Activated CD4-positive, CD25-positive, alpha-beta regulatory T cell treated with anti-CD3 and anti-CD28 coated beads, Interleukin-2, amount 50 U/mL, for 72 hours (primary cell): ENCODE measurements at regions not wholly inside any gene's neighbourhood (a gene's known extent, or its start where the extent isn't known, plus 50 kb on each side); places are given as distances from the start of the nearest gene placed in this dataset.
"Not testable (repeated sequence)": the region's sequence is repeated elsewhere in the genome, so short reads cannot be mapped to it uniquely, and the experiment has no call there.

Experiments used
- DNase-seq: peaks from one replicate; pipeline ENCODE4 v3.0.0; 2021

- no peak for DNase-seq
These were observed 226.2 kb downstream of the CCDC74A start for GRCh38 chr2:131753640-131754561.

GRCh38 chr2:131754929-131755720 lies 227.4 kb downstream of the CCDC74A start:
- DNase-seq, result no peak

GRCh38 chr2:131756141-131756907 lies 228.6 kb downstream of the CCDC74A start:
- DNase-seq, result no peak

- DNase-seq, result not testable (repeated sequence)
These were observed 231.3 kb downstream of the CCDC74A start for GRCh38 chr2:131758941-131759340.

GRCh38 chr2:131774955-131775555 lies 247.4 kb downstream of the CCDC74A start:
- not testable (repeated sequence) for DNase-seq

- not testable (repeated sequence) for DNase-seq
These were observed 248.3 kb downstream of the CCDC74A start for GRCh38 chr2:131775903-131776506.

- DNase-seq, result not testable (repeated sequence)
These were observed 252.8 kb downstream of the CCDC74A start for GRCh38 chr2:131780446-131780845.

- DNase-seq, result no peak
These were observed 273.6 kb downstream of the CCDC74A start for GRCh38 chr2:131801210-131801744.

- peak; percentile 84 for DNase-seq
These were observed 274.2 kb downstream of the CCDC74A start for GRCh38 chr2:131801745-131802350.

- peak; percentile 41 for DNase-seq
These were observed 274.7 kb downstream of the CCDC74A start for GRCh38 chr2:131802351-131802836.

- not testable (repeated sequence) for DNase-seq
These were observed 275.5 kb downstream of the CCDC74A start for GRCh38 chr2:131803237-131803636.

GRCh38 chr2:131812605-131813004 lies 284.9 kb downstream of the CCDC74A start:
- not testable (repeated sequence) for DNase-seq

- not testable (repeated sequence) for DNase-seq
These were observed 285.7 kb downstream of the CCDC74A start for GRCh38 chr2:131813378-131813777.

- DNase-seq, result not testable (repeated sequence)
These were observed 290.7 kb downstream of the CCDC74A start for GRCh38 chr2:131818267-131818973.

GRCh38 chr2:131822237-131822721 lies 294.6 kb downstream of the CCDC74A start:
- DNase-seq, result not testable (repeated sequence)

GRCh38 chr2:131823058-131823457 lies 295.4 kb downstream of the CCDC74A start:
- DNase-seq, result not testable (repeated sequence)

- not testable (repeated sequence) for DNase-seq
These were observed 297.3 kb downstream of the CCDC74A start for GRCh38 chr2:131824986-131825385.

- no peak for DNase-seq
These were observed 299.9 kb downstream of the CCDC74A start for GRCh38 chr2:131827481-131828163.

- no peak for DNase-seq
These were observed 300.5 kb downstream of the CCDC74A start for GRCh38 chr2:131828164-131828561.
